ENCODE measurements at regions not wholly inside any gene's neighbourhood (a gene's known extent, or its start where the extent isn't known, plus 50 kb on each side); places are given as distances from the start of the nearest gene placed in this dataset.

GRCh38 chr19:31180907-31181306, 168.3 kb downstream of the TSHZ3 start:
- TF ChIP-seq NPAS2 (CRISPR knock-in tag; IDR thresholded peaks at IDR 0.05; ENCODE audit: borderline replicate concordance), result no peak
- no peak for TF ChIP-seq ESRRA (IDR thresholded peaks at IDR 0.05; ENCODE audit: borderline replicate concordance, low read length)
- no peak for TF ChIP-seq MAFK (IDR thresholded peaks at IDR 0.05; ENCODE audit: partially characterized antibody)
- no peak for TF ChIP-seq REST (IDR thresholded peaks at IDR 0.05)
- no peak for TF ChIP-seq JUNB (IDR thresholded peaks at IDR 0.05)
- TF ChIP-seq ATOH8 (CRISPR knock-in tag; IDR thresholded peaks at IDR 0.05; ENCODE audit: low read depth), result no peak
- TF ChIP-seq MAX (IDR thresholded peaks at IDR 0.05), result no peak
- no peak for TF ChIP-seq RAD21 (conservative IDR thresholded peaks at IDR 0.05 in 1 of 2, IDR thresholded peaks at IDR 0.05 in 1 of 2)
- no peak for TF ChIP-seq RFX5 (IDR thresholded peaks at IDR 0.05)
- no peak for TF ChIP-seq TP53 (CRISPR knock-in tag; IDR thresholded peaks at IDR 0.05)
- no peak for TF ChIP-seq FOSL2 (IDR thresholded peaks at IDR 0.05)
- no peak for TF ChIP-seq FOSL2 (CRISPR knock-in tag; IDR thresholded peaks at IDR 0.05)
- TF ChIP-seq BHLHE40 (IDR thresholded peaks at IDR 0.05; ENCODE audit: low read depth, low read length), result no peak
- no peak for TF ChIP-seq NR3C1 (IDR thresholded peaks at IDR 0.05)
- no peak for TF ChIP-seq KDM5A (IDR thresholded peaks at IDR 0.05)
- TF ChIP-seq PHF8 (IDR thresholded peaks at IDR 0.05; ENCODE audit: borderline replicate concordance, low read depth), result no peak
- no peak for TF ChIP-seq FOSB (CRISPR knock-in tag; IDR thresholded peaks at IDR 0.05)
- TF ChIP-seq TFCP2L1 (CRISPR knock-in tag; IDR thresholded peaks at IDR 0.05), result no peak
- ChIA-PET CTCF (interaction anchor here (1.0 to 1.6 kb wide), 2 partner anchors 27 to 286 kb away, joined by 3 to 5 read pairs; no protein-coding TSS in a partner anchor), POLR2A (no interaction called here)
- Histone ChIP-seq H3K9me3 (peaks cover 4% of the 10 kb centered on the region; the same call in 2 of the 3 replicates), H3K4me1 (no peaks in the 10 kb centered on the region), H3K27ac (no peak overlapping the region), H3K4me3 (no peak overlapping the region), H3K4me2 (no peak overlapping the region)
- 26% methylated on average over 2 of the region's 2 CpGs for WGBS (ENCODE audit: missing lambda C conversion rate)
- FAIRE-seq, result no peak
- DNase-seq (ENCODE audit: low read depth in 1 of 2, low spot score in 1 of 2), result no peak
- ATAC-seq, result no peak

- Histone ChIP-seq H3K4me2 (no peak overlapping the region), H3K4me3 (no peak overlapping the region), H3K27ac (no peak overlapping the region), H3K9me3 (peaks cover 6% of the 10 kb centered on the region; the same call in 2 of the 3 replicates), H3K4me1 (no peaks in the 10 kb centered on the region)
- FAIRE-seq, result no peak
- no peak for TF ChIP-seq ESRRA (IDR thresholded peaks at IDR 0.05; ENCODE audit: borderline replicate concordance, low read length)
- TF ChIP-seq EP300 (IDR thresholded peaks at IDR 0.05), result no peak
- no peak for TF ChIP-seq MYC (IDR thresholded peaks at IDR 0.05; ENCODE audit: borderline replicate concordance, low read length)
- no peak for TF ChIP-seq SREBF2 (IDR thresholded peaks at IDR 0.05)
- no peak for TF ChIP-seq ZSCAN20 (CRISPR knock-in tag; IDR thresholded peaks at IDR 0.05)
- TF ChIP-seq CEBPB (IDR thresholded peaks at IDR 0.05), result no peak
- no peak for TF ChIP-seq POLR2A (IDR thresholded peaks at IDR 0.05; ENCODE audit: low read length)
- no peak for TF ChIP-seq CHD4 (IDR thresholded peaks at IDR 0.05; ENCODE audit: borderline replicate concordance)
- no peak for TF ChIP-seq CBX2 (IDR thresholded peaks at IDR 0.05; ENCODE audit: borderline replicate concordance, low read depth)
- no peak for TF ChIP-seq FOSL2 (IDR thresholded peaks at IDR 0.05)
- no peak for TF ChIP-seq FOSL2 (CRISPR knock-in tag; IDR thresholded peaks at IDR 0.05)
- no peak for TF ChIP-seq HOXB13 (CRISPR knock-in tag; IDR thresholded peaks at IDR 0.05; ENCODE audit: low read depth)
- no peak for TF ChIP-seq NPAS2 (CRISPR knock-in tag; IDR thresholded peaks at IDR 0.05; ENCODE audit: borderline replicate concordance)
- TF ChIP-seq FOXS1 (CRISPR knock-in tag; IDR thresholded peaks at IDR 0.05), result no peak
- no peak for TF ChIP-seq NFE2L2 (conservative IDR thresholded peaks at IDR 0.05; ENCODE audit: low read length)
- WGBS (ENCODE audit: missing lambda C conversion rate), result 0% methylated on average over 1 of the region's 1 CpG
- POLR2A ChIA-PET, result no interaction called here
- no peak for DNase-seq (ENCODE audit: low read depth in 1 of 2, low spot score in 1 of 2)
- ATAC-seq, result no peak
- CTCF ChIA-PET, result interaction anchor here (1.2 kb wide), 1 partner anchor 1045 kb away, joined by 3 read pairs; no protein-coding TSS in a partner anchor
These were observed 169.8 kb downstream of the TSHZ3 start for GRCh38 chr19:31179471-31179852.
